ENCODE measurements at regions not wholly inside any gene's neighbourhood (a gene's known extent, or its start where the extent isn't known, plus 50 kb on each side); places are given as distances from the start of the nearest gene placed in this dataset.

GRCh38 chrX:994780-995179 is 217.7 kb downstream of the CRLF2 start (continued):
- TF ChIP-seq CHD7 (IDR thresholded peaks at IDR 0.05; ENCODE audit: insufficient replicate concordance, low read length): no peak
- TF ChIP-seq MAFK (IDR thresholded peaks at IDR 0.05; ENCODE audit: low read depth, low read length): no peak
- TF ChIP-seq, protein P1, sequence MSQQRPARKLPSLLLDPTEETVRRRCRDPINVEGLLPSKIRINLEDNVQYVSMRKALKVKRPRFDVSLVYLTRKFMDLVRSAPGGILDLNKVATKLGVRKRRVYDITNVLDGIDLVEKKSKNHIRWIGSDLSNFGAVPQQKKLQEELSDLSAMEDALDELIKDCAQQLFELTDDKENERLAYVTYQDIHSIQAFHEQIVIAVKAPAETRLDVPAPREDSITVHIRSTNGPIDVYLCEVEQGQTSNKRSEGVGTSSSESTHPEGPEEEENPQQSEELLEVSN (IDR thresholded peaks at IDR 0.05): no peak
- TF ChIP-seq GABPA (IDR thresholded peaks at IDR 0.05; ENCODE audit: borderline replicate concordance, insufficient read depth, low read length): no peak
- TF ChIP-seq GTF2F1 (IDR thresholded peaks at IDR 0.05; ENCODE audit: borderline replicate concordance, low read depth, low read length): no peak
- no peak for TF ChIP-seq EP300 (IDR thresholded peaks at IDR 0.05; ENCODE audit: borderline replicate concordance in 1 of 2, low read depth in 2 of 2, low read length in 2 of 2)
- no peak for TF ChIP-seq NRF1 (IDR thresholded peaks at IDR 0.05; ENCODE audit: low read depth, low read length)
- no peak for TF ChIP-seq SIN3A (conservative IDR thresholded peaks at IDR 0.05 in 1 of 2, IDR thresholded peaks at IDR 0.05 in 1 of 2; ENCODE audit: low read depth in 1 of 2, low read length in 2 of 2)
- TF ChIP-seq TAF1 (IDR thresholded peaks at IDR 0.05; ENCODE audit: low read depth, low read length): no peak
- TF ChIP-seq CBX8 (IDR thresholded peaks at IDR 0.05; ENCODE audit: borderline replicate concordance, low read depth, low read length): no peak
- TF ChIP-seq ZNF274 (IDR thresholded peaks at IDR 0.05; ENCODE audit: borderline replicate concordance, extremely low read depth, low read length): no peak

Measured in H1 (cell line).